ENCODE measurements at regions not wholly inside any gene's neighbourhood (a gene's known extent, or its start where the extent isn't known, plus 50 kb on each side); places are given as distances from the start of the nearest gene placed in this dataset.

- H3K4me1 ChIP-seq (ENCODE audit: control insufficient read depth, insufficient read depth, low read length, poor library complexity, severe bottlenecking), result peaks cover 9% of the 10 kb centered on the region
- no peak overlapping the region for H3K4me3 ChIP-seq (ENCODE audit: extremely low read depth, insufficient read depth, low read length, poor library complexity, severe bottlenecking)
- no peaks in the 10 kb centered on the region for H3K36me3 ChIP-seq (ENCODE audit: control insufficient read depth, insufficient read depth, low read length)
- no peaks in the 10 kb centered on the region for H3K9me3 ChIP-seq (ENCODE audit: control insufficient read depth, low read length)
- WGBS, 2 experiments (ENCODE audit: insufficient coverage in 2 of 2), result 90 to 98% methylated on average over 3 of the region's 3 CpGs
- no peak overlapping the region for H3K27ac ChIP-seq (ENCODE audit: low read depth, low read length, severe bottlenecking)
These were observed 360.2 kb upstream of the JAG1 start for GRCh38 chr20:11034025-11034424.

DNA sequence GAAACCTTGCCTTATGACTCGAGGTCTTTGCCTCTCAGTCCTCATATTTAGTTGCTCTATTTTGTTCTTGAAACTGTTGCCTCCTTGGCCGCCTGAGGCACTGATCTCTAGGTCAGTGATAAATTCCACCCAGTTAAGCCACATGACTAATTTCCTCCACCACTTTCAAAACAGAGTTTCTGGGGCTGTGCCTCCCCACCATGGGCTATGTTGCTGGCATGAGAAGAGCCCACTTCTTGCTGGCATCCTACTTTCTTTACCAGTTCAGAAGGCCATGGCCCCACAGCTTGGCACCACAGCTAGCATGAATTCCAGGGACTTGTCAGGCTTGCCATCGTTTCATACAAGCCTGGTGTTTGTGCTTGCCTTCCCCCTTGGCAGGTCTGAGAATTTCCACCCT is 361.4 kb upstream of the JAG1 start:
- no peak overlapping the region for H3K27ac ChIP-seq (ENCODE audit: low read depth, low read length, severe bottlenecking)
- H3K4me3 ChIP-seq (ENCODE audit: extremely low read depth, insufficient read depth, low read length, poor library complexity, severe bottlenecking), result no peak overlapping the region
- no peaks in the 10 kb centered on the region for H3K36me3 ChIP-seq (ENCODE audit: control insufficient read depth, insufficient read depth, low read length)
- no peaks in the 10 kb centered on the region for H3K9me3 ChIP-seq (ENCODE audit: control insufficient read depth, low read length)
- H3K4me1 ChIP-seq (ENCODE audit: control insufficient read depth, insufficient read depth, low read length, poor library complexity, severe bottlenecking), result peaks cover 9% of the 10 kb centered on the region
- WGBS, 2 experiments (ENCODE audit: insufficient coverage in 2 of 2), result 71 to 86% methylated on average over 2 to 3 of the region's 3 CpGs

GRCh38 chr20:11041396-11041795 is 367.6 kb upstream of the JAG1 start:
- Histone ChIP-seq H3K27ac (ENCODE audit: low read depth, low read length, severe bottlenecking) (no peak overlapping the region), H3K4me3 (ENCODE audit: extremely low read depth, insufficient read depth, low read length, poor library complexity, severe bottlenecking) (no peak overlapping the region), H3K36me3 (ENCODE audit: control insufficient read depth, insufficient read depth, low read length) (no peaks in the 10 kb centered on the region), H3K9me3 (ENCODE audit: control insufficient read depth, low read length) (no peaks in the 10 kb centered on the region), H3K4me1 (ENCODE audit: control insufficient read depth, insufficient read depth, low read length, poor library complexity, severe bottlenecking) (no peaks in the 10 kb centered on the region)
- no CpG with 5 or more reads among the region's 1 CpG for WGBS, 2 experiments (ENCODE audit: insufficient coverage in 2 of 2)

DNA sequence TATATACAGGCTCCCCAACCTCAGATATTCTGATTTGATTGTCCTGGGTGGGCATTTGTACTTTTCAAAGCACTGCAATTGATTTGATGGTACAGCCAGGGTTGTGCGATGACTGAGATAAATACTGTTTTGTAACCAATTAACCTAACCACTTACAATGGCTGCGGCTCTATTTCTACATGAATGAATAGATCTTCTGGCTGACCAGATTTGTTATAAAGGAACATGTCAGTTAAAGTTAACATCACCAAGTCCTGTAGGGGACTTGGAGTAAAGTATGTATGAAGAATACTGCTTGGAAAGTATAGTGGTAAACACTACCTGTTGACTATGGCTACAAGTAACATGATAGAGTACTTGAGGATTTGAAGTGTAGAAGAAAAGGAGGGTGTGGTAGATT is 369.2 kb upstream of the JAG1 start:
- H3K36me3 ChIP-seq (ENCODE audit: control insufficient read depth, insufficient read depth, low read length), result no peaks in the 10 kb centered on the region
- no peaks in the 10 kb centered on the region for H3K4me1 ChIP-seq (ENCODE audit: control insufficient read depth, insufficient read depth, low read length, poor library complexity, severe bottlenecking)
- H3K27ac ChIP-seq (ENCODE audit: low read depth, low read length, severe bottlenecking), result no peak overlapping the region
- H3K9me3 ChIP-seq (ENCODE audit: control insufficient read depth, low read length), result no peaks in the 10 kb centered on the region
- 80 to 100% methylated on average over 1 of the region's 2 CpGs for WGBS, 2 experiments (ENCODE audit: insufficient coverage in 2 of 2)
- no peak overlapping the region for H3K4me3 ChIP-seq (ENCODE audit: extremely low read depth, insufficient read depth, low read length, poor library complexity, severe bottlenecking)

GRCh38 chr20:11044561-11044960 is 370.8 kb upstream of the JAG1 start:
- Histone ChIP-seq H3K27ac (ENCODE audit: low read depth, low read length, severe bottlenecking) (no peak overlapping the region), H3K4me3 (ENCODE audit: extremely low read depth, insufficient read depth, low read length, poor library complexity, severe bottlenecking) (no peak overlapping the region), H3K4me1 (ENCODE audit: control insufficient read depth, insufficient read depth, low read length, poor library complexity, severe bottlenecking) (no peaks in the 10 kb centered on the region), H3K36me3 (ENCODE audit: control insufficient read depth, insufficient read depth, low read length) (no peaks in the 10 kb centered on the region), H3K9me3 (ENCODE audit: control insufficient read depth, low read length) (no peaks in the 10 kb centered on the region)
- 89 to 100% methylated on average over 2 to 3 of the region's 6 CpGs for WGBS, 2 experiments (ENCODE audit: insufficient coverage in 2 of 2)

GRCh38 chr20:11045412-11046175 is 371.8 kb upstream of the JAG1 start:
- H3K4me3 ChIP-seq (ENCODE audit: extremely low read depth, insufficient read depth, low read length, poor library complexity, severe bottlenecking), result no peak overlapping the region
- no peak overlapping the region for H3K27ac ChIP-seq (ENCODE audit: low read depth, low read length, severe bottlenecking)
- no peaks in the 10 kb centered on the region for H3K4me1 ChIP-seq (ENCODE audit: control insufficient read depth, insufficient read depth, low read length, poor library complexity, severe bottlenecking)
- H3K9me3 ChIP-seq (ENCODE audit: control insufficient read depth, low read length), result no peaks in the 10 kb centered on the region
- H3K36me3 ChIP-seq (ENCODE audit: control insufficient read depth, insufficient read depth, low read length), result no peaks in the 10 kb centered on the region
- 93 to 98% methylated on average over 4 to 5 of the region's 8 CpGs for WGBS, 2 experiments (ENCODE audit: insufficient coverage in 2 of 2)

DNA sequence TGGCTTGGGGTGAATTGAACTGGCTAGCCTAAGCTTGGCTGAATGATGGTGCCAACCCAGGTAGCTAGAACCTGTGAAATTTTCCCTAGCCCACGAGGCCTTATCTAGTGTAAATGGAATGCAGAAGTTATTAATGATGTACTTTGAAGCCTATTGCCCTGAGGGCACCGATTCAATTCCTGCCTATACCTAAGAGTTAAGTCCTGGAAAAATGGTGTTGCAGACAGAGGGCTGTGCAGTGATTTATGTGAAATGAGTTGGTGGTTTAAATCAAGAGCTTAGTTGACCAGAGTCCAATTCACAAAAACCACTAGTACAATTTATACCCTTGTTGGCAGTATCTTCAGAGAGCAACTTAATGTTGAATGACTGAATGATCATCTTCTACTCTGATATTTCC is 373.8 kb upstream of the JAG1 start:
- Histone ChIP-seq H3K4me3 (ENCODE audit: extremely low read depth, insufficient read depth, low read length, poor library complexity, severe bottlenecking) (no peak overlapping the region), H3K9me3 (ENCODE audit: control insufficient read depth, low read length) (no peaks in the 10 kb centered on the region), H3K36me3 (ENCODE audit: control insufficient read depth, insufficient read depth, low read length) (no peaks in the 10 kb centered on the region), H3K4me1 (ENCODE audit: control insufficient read depth, insufficient read depth, low read length, poor library complexity, severe bottlenecking) (no peaks in the 10 kb centered on the region), H3K27ac (ENCODE audit: low read depth, low read length, severe bottlenecking) (no peak overlapping the region)
- WGBS, 2 experiments (ENCODE audit: insufficient coverage in 2 of 2), result 67 to 90% methylated on average over 1 to 2 of the region's 2 CpGs

DNA sequence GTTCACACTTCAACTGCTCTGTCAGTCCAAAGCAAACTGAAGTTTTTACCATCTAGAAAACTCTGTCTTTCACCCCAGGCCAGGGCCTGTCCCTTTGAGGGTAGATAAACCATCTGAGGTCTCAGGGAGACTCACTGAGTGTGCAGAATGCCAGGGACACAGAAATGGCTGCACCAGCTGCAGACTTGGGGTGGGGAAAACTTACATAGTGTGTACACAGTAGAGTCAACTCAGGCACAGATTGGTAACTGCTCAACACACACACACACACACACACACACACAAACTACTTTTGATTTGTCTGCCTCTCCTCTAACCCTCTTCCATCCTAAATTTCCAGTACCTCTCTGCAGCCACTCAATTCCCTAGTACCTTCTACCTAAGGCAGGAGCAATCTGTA is 374.9 kb upstream of the JAG1 start:
- Histone ChIP-seq H3K4me3 (ENCODE audit: extremely low read depth, insufficient read depth, low read length, poor library complexity, severe bottlenecking) (no peak overlapping the region), H3K4me1 (ENCODE audit: control insufficient read depth, insufficient read depth, low read length, poor library complexity, severe bottlenecking) (no peaks in the 10 kb centered on the region), H3K27ac (ENCODE audit: low read depth, low read length, severe bottlenecking) (no peak overlapping the region), H3K36me3 (ENCODE audit: control insufficient read depth, insufficient read depth, low read length) (no peaks in the 10 kb centered on the region), H3K9me3 (ENCODE audit: control insufficient read depth, low read length) (no peaks in the 10 kb centered on the region)

DNA sequence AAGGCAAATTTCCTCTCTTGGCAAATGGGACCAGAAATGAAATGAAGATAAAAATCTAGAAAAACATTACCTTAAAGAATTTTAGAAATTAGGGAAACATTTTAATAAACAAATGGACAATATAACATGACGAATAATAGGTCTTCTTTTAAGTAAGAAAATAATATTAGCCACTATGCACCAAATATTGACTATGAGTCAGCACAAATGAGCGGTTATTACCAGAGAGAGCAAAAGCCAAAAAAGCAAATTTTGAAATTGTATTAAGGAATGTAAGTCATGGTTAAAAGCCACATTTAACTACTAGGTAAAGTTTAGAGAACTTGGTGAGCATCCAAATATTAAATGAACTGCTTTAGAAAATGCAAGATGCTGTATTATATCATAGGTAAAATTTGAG is 376.6 kb upstream of the JAG1 start:
- Histone ChIP-seq H3K4me3 (ENCODE audit: extremely low read depth, insufficient read depth, low read length, poor library complexity, severe bottlenecking) (no peak overlapping the region), H3K4me1 (ENCODE audit: control insufficient read depth, insufficient read depth, low read length, poor library complexity, severe bottlenecking) (no peaks in the 10 kb centered on the region), H3K27ac (ENCODE audit: low read depth, low read length, severe bottlenecking) (no peak overlapping the region), H3K9me3 (ENCODE audit: control insufficient read depth, low read length) (no peaks in the 10 kb centered on the region), H3K36me3 (ENCODE audit: control insufficient read depth, insufficient read depth, low read length) (no peaks in the 10 kb centered on the region)
- WGBS, 2 experiments (ENCODE audit: insufficient coverage in 2 of 2), result no CpG with 5 or more reads among the region's 2 CpGs

GRCh38 chr20:11051136-11051535 is 377.3 kb upstream of the JAG1 start:
- Histone ChIP-seq H3K36me3 (ENCODE audit: control insufficient read depth, insufficient read depth, low read length) (no peaks in the 10 kb centered on the region), H3K27ac (ENCODE audit: low read depth, low read length, severe bottlenecking) (no peak overlapping the region), H3K9me3 (ENCODE audit: control insufficient read depth, low read length) (no peaks in the 10 kb centered on the region), H3K4me1 (ENCODE audit: control insufficient read depth, insufficient read depth, low read length, poor library complexity, severe bottlenecking) (no peaks in the 10 kb centered on the region), H3K4me3 (ENCODE audit: extremely low read depth, insufficient read depth, low read length, poor library complexity, severe bottlenecking) (no peak overlapping the region)
- 70 to 90% methylated on average over 2 of the region's 3 CpGs for WGBS, 2 experiments (ENCODE audit: insufficient coverage in 2 of 2)

DNA sequence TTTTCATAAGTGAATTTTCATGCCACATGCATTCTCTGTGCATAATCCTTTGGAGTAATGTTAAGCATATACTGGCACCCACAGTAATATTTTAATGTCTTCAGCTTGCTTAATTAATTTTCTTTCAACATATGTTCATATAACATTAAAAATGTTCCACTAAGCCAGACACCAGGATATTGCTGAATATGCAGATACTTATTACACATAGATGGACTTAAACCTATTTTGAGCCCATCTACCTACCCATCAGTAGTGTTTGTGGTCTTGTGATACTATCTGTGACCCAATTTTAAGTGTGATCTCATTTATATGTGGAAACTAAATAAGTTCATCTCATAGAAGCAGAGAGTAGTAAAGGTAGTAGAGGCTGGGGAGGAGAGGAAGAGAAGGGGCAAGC is 379.5 kb upstream of the JAG1 start:
- no peak overlapping the region for H3K4me3 ChIP-seq (ENCODE audit: extremely low read depth, insufficient read depth, low read length, poor library complexity, severe bottlenecking)
- no peaks in the 10 kb centered on the region for H3K4me1 ChIP-seq (ENCODE audit: control insufficient read depth, insufficient read depth, low read length, poor library complexity, severe bottlenecking)
- H3K27ac ChIP-seq (ENCODE audit: low read depth, low read length, severe bottlenecking), result no peak overlapping the region
- H3K36me3 ChIP-seq (ENCODE audit: control insufficient read depth, insufficient read depth, low read length), result no peaks in the 10 kb centered on the region
- no peaks in the 10 kb centered on the region for H3K9me3 ChIP-seq (ENCODE audit: control insufficient read depth, low read length)

All from mesodermal cell (in vitro differentiated cells).